ENCODE measurements at regions not wholly inside any gene's neighbourhood (a gene's known extent, or its start where the extent isn't known, plus 50 kb on each side); places are given as distances from the start of the nearest gene placed in this dataset.

DNA sequence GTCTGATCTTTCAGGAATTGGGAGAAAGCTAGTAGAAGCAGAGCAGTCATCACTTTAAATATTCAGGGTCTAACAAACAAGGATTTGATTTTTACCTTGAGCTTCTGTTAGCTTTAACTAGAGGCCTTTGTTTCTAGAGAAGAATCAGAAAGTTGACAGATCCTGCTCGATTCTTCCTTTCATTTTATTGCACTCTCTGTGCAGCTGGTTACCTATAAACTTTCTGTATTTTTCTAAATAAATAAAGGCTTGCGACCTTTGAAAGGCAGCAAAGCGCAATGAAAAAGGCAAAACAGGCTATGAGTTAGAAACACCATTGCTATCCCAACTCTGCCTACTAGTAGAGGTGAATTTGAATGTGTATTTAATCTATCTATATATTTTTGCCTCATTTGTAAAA, 101.4 kb upstream of the NPY2R start:
- no peak for DNase-seq

DNA sequence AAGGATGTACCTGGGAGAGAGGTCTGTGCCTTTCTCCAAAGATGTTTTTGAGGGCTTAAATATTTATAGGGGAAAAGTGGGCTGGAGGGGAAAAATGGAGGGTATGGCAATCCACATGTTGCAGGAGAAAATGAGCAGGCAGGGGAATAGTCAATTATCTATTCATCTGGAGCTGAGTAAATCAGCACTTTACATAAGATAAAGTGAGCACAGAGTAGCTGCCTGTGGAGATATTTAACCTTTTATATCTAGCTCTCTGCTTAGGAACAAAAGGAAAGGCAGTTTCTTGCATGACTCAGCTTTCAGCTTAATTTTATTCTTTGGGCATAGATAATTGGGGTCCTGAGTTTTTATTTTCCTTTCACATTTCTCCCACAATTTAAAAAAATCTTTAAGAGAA, 93.6 kb upstream of the NPY2R start:
- no peak for DNase-seq

DNA sequence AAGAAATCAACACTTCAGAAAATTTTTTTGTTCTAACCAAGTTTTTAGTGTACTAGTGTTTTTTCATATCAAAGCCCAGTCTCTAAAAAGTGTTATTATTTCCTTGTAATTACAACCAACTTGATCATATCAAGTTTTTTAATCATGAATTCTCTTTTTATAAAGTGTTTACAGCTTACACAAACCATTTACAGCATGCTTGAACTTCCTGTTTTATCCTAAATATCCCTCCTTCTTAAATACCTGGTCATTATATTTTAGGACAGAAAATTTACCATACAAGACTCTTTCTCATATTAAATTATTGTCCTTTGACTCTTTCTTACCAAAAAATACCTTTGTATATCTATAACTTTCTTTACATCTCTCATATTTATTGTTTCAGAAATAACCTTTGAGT, 89.4 kb upstream of the NPY2R start:
- DNase-seq: no peak

GRCh38 chr4:155120536-155120935, 87.9 kb upstream of the NPY2R start:
- DNase-seq: no peak

- no peak for DNase-seq
Measured at GRCh38 chr4:155122382-155122781, 86.1 kb upstream of the NPY2R start.

- DNase-seq: no peak
Measured at GRCh38 chr4:155134136-155134535, 74.3 kb upstream of the NPY2R start.

DNA sequence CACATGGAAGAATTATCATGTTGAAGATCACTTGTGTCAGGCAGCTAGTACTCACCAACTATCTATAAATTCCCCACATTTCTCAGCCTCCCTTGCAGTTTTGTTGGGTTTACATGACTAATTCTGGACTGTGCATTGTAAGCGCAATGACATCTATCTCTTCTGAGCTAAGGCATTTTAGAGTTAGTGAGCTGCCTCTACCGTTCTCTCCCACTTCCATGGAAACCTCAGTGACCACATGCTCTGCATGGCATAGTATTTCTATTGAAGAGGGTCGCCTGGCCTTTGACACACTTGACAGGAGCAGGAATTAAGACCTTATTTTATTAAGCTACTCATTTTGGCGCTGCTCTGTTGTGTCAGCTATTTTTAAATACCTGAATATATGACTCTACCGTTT, 67.5 kb upstream of the NPY2R start:
- no peak for DNase-seq

DNA sequence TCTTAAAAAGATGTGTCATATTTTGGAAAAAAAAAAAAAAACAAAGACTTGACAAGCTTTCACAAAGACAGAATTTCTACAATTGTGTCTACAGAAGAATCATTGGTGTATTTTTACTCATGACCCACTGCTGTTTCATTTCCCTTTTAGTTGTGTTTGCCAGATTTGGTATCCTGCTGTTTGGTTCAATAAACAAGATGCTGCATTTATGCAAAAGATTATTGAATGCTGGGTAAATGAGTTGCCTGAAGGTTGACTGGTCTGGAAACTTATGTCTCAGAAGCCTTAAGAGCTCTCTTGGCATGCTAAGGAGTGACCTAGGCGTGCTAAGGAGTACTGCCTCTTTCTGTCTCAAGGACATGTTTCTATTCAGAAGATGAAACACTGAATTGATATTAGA, 64.9 kb upstream of the NPY2R start:
- DNase-seq: no peak
